HG02840 (cell line): ENCODE measurements at regions not wholly inside any gene's neighbourhood (a gene's known extent, or its start where the extent isn't known, plus 50 kb on each side); places are given as distances from the start of the nearest gene placed in this dataset.
A peak's percentile ranks its signal among the peaks of the same experiment; 100 is the strongest.

Experiments used
- ATAC-seq: cut with Tn5 transposase; IDR thresholded peaks from one replicate; pipeline ENCODE4 v1.9.1; 2021; ENCODE audit warnings: mild to moderate bottlenecking, moderate library complexity, moderate number of reproducible peaks; ENCODE audit not compliant: unreplicated experiment, low FRiP score

DNA sequence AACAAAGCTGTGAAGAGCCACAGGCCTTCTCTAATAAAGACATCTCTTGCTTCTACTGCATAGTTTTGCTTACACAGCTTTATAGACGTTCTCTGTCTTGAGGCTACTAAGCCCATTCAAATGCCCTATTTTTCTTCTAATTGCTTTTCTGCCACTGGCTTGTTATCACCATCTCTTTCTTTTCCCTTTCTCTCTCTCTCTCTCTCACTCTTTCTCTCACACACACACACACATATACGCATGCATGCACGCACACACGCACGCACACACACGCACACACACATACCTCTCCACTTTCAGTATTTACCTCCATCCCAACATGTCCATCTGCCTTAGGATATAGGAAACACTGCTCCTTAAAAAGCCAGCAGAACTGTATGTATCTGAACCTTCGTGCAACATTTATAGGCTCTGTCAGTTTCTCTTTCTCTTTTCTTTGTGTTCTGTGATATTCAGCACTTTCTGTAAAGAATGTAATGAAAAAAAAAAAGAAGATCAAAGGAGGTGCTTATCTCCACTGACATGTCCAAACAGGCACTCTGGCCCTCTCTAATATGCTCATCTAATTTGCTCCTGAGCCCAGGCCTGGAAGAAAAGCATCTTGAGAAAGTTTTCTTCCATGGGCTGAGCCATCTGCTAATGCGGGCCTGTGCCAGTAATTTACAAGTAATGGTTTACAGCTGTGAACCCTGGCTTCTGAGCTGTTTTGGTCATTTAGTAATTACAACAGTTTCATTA lies 1046.7 kb upstream of the MAP3K7 start:
- no peak for ATAC-seq

DNA sequence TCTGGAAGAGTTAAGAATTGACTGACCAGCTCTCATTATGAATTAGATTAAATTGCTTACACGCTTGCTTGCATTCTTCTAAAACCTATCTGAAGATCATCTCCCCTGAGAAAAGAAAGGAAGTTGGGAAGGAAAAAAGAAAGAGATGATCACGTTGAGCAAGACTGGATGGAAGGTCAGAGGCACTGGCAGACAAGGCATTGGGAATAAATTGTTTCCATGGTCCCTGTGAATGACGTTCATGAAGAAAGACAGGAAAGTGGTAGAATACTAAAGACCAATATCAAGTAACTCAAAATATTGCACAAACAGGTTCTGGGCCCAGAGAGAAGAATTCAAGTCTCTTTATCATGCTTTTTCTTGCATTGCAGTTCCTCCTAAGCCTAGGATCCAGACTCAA lies 1045.4 kb upstream of the MAP3K7 start:
- ATAC-seq = no peak

- no peak for ATAC-seq
Observed at GRCh38 chr6:91631227-91631626, 1044.4 kb upstream of the MAP3K7 start.

DNA sequence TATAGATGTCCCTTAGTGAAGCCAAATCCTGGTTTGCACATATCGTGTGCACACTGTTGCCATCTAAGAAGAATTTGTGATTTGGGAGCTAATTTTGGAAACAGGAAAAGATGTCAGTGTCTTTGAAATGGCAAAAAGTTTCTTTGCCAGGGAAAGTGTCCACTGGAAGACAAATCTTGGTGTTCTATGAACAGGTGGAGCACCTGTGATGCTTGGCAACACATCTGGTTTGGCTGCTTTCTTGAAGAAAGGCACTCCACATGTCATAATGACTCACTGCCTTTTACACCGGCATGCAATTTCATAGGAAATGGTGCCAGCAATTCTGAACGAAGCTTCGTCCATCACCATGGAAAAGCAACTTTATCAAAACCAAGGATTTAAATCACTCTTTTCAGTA lies 1040.0 kb upstream of the MAP3K7 start:
- no peak for ATAC-seq

- ATAC-seq = no peak
Observed at GRCh38 chr6:91613481-91613880, 1026.6 kb upstream of the MAP3K7 start.

- no peak for ATAC-seq
Observed at GRCh38 chr6:91611190-91611589, 1024.3 kb upstream of the MAP3K7 start.

DNA sequence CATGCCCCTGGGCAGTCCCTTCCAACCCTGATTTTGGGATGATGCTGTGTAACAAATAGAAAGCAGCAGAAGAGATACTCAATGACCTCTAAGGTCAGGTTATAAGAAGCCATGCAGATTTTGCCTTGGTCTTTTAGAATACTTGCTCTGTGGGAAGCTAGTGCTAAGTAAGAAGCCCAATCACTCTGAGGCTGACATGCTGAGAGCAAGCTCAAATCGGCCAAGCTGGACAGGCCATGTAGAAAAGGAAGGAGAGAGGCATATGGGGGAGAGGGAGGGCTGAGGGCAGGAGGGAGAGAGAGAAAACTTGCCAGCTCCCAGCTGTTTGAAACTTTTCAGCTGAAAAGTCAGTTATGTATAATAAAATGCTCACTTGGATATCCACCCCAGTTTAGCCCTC lies 1021.6 kb upstream of the MAP3K7 start:
- no peak for ATAC-seq

DNA sequence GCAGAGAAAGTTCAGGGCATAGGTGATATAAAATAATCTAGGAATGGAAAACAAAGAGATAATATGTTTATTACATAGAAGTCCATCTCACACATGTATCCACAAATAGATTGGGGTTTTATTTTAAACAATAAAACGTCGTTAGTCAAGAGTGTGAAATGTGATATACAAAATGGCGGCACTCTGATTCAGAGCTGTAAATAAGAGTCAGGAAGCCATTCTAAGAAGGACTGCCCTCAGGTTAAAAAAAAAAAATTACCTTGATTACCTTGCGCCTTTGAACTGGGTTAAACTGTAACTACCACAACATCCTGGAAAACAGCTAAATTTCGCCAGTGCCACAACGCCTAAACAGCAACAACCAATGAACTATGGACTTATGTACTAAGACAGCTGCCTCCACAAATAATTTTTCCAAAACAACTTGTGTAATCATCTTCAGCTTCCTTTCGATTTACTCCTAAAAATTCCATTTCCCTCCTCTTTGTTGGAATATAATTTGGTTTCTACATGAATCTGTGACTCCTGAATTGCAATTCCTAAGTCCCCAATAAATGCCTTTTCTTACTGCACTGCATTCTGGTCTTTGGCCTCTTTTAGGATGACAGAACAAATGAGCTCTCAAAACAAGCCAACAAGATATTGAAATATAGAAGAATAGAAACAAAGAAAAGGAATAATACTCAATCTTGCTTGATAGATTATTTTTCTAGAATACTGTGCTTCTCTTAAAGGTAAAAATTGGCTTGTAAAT lies 1019.5 kb upstream of the MAP3K7 start:
- no peak for ATAC-seq

- no peak for ATAC-seq
Observed at GRCh38 chr6:91600561-91600960, 1013.7 kb upstream of the MAP3K7 start.

DNA sequence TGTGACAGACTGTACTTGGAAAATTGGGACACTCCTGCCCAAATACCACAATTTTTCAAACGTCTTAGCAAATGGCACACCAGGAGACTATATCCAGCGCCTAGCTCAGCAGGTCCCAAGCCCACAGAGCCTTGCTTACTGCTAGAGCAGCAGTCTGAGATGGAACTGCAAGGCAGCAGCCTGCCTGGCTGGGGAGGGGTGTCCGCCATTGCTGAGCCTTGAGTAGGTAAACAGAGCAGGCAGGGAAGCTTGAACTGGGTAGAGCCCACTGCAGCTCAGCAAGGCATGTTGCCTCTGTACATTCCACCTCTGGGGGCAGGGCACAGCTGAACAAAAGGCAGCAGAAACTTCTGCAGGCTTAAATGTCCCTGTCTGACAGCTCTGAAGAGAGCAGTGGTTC lies 1003.3 kb upstream of the MAP3K7 start:
- ATAC-seq = no peak

DNA sequence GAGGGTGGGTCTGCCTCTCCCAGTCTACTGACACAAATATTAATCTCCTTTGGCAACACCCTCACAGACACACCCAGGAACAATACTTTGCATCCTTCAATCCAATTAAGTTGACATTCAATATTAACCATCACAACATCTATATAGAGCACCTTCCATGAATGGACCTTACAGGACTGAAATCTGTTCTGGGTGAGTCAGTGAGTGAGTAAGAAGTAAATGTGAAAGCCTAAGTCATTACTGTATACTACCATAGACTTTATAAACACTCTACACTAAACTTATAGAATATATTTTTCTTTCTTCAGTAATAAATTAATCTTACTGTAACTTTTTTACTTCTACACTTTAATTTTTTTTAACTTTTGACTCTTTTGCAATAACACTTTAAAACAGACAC lies 993.8 kb upstream of the MAP3K7 start:
- no peak for ATAC-seq

DNA sequence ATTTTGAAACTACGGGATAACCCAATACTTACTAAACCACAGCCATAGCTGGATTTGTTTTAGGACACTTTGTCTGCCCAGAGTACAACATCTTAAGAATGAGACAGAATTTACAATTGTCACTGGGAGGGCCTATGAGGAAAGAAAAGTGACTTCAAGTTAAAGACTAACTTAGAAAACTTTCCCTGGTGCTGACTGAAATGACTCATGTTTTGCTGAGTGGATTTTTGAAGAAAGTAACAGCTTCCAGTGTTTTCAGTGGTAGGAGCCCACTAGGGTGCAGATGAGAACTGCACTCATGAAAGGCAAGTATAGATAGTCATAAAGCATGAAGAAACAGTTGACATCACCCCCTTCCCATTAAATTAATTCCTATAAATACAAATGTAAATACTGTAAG lies 988.2 kb upstream of the MAP3K7 start:
- peak; percentile 83 for ATAC-seq

GRCh38 chr6:91573826-91574416 lies 987.0 kb upstream of the MAP3K7 start:
- no peak for ATAC-seq

DNA sequence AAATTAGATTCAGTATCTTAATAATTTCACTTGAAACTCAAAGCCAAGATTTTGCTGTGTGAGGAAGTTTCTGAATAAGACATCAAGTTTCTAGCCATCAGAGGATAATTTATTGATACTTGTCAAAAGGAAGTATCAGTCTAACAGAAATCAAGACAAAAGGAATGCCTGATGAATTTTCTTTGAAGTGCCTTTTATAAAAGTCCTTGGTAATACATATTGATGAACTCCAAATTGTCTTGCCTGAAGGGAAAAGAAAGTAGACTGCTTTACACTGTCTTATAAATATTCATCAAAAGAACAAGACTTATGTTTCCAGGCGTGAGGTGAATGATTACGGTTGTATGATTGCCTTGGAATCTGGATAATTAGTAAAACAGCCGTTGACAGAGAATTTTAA lies 986.0 kb upstream of the MAP3K7 start:
- no peak for ATAC-seq

- ATAC-seq = no peak
Observed at GRCh38 chr6:91569071-91569470, 982.2 kb upstream of the MAP3K7 start.

- ATAC-seq = no peak
Observed at GRCh38 chr6:91566467-91566866, 979.6 kb upstream of the MAP3K7 start.

DNA sequence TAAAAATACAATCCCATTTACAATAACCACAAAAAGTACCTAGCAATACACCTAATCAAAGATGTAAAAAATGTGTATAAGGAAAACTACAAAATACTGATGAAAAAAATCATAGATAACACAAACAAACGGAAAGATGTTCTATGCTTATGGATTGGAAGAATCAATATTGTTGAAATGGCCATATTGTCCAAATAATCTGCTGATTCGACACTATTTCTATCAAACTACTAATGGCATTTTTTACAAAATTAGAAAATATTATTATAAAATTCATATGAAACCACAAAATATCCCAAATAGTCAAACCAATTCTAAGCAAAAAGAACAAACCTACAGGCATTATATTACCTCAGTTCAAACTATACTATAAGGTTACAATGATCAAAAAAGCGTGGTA lies 978.3 kb upstream of the MAP3K7 start:
- no peak for ATAC-seq

DNA sequence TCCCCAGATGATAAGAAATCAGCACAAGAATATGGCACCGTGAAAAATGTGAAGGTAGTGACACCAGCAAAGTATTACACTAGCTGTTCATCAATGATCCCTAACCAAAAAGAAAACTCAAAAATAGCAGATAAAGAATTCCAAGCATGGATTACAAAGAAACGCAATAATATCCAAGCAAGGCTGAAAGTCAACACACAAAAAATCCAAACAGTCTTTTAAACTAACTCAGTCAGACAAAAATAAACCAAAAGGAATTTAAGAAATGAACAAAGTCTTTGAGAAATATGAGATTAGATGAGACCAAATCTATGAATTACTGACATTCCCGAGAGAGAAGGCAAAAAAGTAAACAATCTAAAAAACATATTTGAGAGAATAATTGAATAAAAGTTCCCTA lies 976.1 kb upstream of the MAP3K7 start:
- no peak for ATAC-seq

- no peak for ATAC-seq
Observed at GRCh38 chr6:91560409-91560808, 973.5 kb upstream of the MAP3K7 start.

DNA sequence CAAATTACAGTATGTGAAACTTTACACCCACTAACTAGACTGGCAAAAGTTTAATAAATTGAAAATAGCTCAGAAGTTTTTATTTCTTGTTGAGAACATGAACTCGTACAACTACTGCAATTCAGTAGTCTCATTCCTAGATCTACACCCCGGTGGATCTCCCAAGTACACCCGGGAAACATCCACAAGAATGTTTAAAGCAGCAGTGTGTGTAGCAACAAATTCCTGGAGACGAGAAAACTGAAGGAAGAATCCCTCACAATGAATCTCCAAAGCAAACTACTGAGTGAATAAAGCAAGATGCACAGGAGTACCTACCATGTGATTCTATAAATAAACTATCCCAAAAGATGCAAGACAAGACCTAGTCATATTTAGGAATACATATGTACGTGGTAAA lies 954.0 kb upstream of the MAP3K7 start:
- no peak for ATAC-seq

GRCh38 chr6:91539456-91539855 lies 952.6 kb upstream of the MAP3K7 start:
- no peak for ATAC-seq

GRCh38 chr6:91538622-91539021 lies 951.8 kb upstream of the MAP3K7 start:
- ATAC-seq = no peak
